Fibroblast of skin of right quadriceps (primary cell): ENCODE measurements at regions not wholly inside any gene's neighbourhood (a gene's known extent, or its start where the extent isn't known, plus 50 kb on each side); places are given as distances from the start of the nearest gene placed in this dataset.

ENCODE experiments used
- DNase-seq: peaks from one replicate; pipeline ENCODE4 v3.0.0-alpha.2; 2013

GRCh38 chr14:42145766-42146165 lies 539.1 kb downstream of the LRFN5 start:
- no peak for DNase-seq

GRCh38 chr14:42143114-42143513 lies 536.4 kb downstream of the LRFN5 start:
- DNase-seq, result no peak

GRCh38 chr14:42141328-42141727 lies 534.7 kb downstream of the LRFN5 start:
- no peak for DNase-seq

- peak; percentile 81 for DNase-seq
These were observed 534.2 kb downstream of the LRFN5 start for GRCh38 chr14:42140831-42141279.

GRCh38 chr14:42140001-42140400 lies 533.3 kb downstream of the LRFN5 start:
- DNase-seq, result peak; percentile 20

GRCh38 chr14:42138406-42138805 lies 531.7 kb downstream of the LRFN5 start:
- DNase-seq, result no peak

GRCh38 chr14:42130815-42131214 lies 524.1 kb downstream of the LRFN5 start:
- no peak for DNase-seq

- DNase-seq, result no peak
These were observed 516.9 kb downstream of the LRFN5 start for GRCh38 chr14:42123526-42123925.

GRCh38 chr14:42113358-42114069 lies 506.8 kb downstream of the LRFN5 start:
- no peak for DNase-seq

- peak; percentile 65 for DNase-seq
These were observed 505.4 kb downstream of the LRFN5 start for GRCh38 chr14:42112108-42112507.

GRCh38 chr14:42111355-42111754 lies 504.7 kb downstream of the LRFN5 start:
- no peak for DNase-seq

- peak; percentile 59 for DNase-seq
These were observed 503.5 kb downstream of the LRFN5 start for GRCh38 chr14:42110167-42110566.

- no peak for DNase-seq
These were observed 488.5 kb downstream of the LRFN5 start for GRCh38 chr14:42095155-42095554.

GRCh38 chr14:42090122-42090521 lies 483.4 kb downstream of the LRFN5 start:
- peak; percentile 25 for DNase-seq

- no peak for DNase-seq
These were observed 473.2 kb downstream of the LRFN5 start for GRCh38 chr14:42079911-42080310.

- no peak for DNase-seq
These were observed 471.7 kb downstream of the LRFN5 start for GRCh38 chr14:42078345-42078744.

- DNase-seq, result peak; percentile 42
These were observed 463.4 kb downstream of the LRFN5 start for GRCh38 chr14:42070031-42070430.

GRCh38 chr14:42057111-42057510 lies 450.4 kb downstream of the LRFN5 start:
- peak; percentile 28 for DNase-seq

- DNase-seq, result peak; percentile 32
These were observed 440.9 kb downstream of the LRFN5 start for GRCh38 chr14:42047421-42048055.

- peak; percentile 69 for DNase-seq
These were observed 438.7 kb downstream of the LRFN5 start for GRCh38 chr14:42045383-42045782.

GRCh38 chr14:42028607-42029006 lies 421.9 kb downstream of the LRFN5 start:
- DNase-seq, result no peak

- DNase-seq, result no peak
These were observed 420.6 kb downstream of the LRFN5 start for GRCh38 chr14:42027271-42027670.

GRCh38 chr14:42023452-42023851 lies 416.8 kb downstream of the LRFN5 start:
- DNase-seq, result no peak

GRCh38 chr14:42014301-42014700 lies 407.6 kb downstream of the LRFN5 start:
- no peak for DNase-seq

GRCh38 chr14:42013559-42013958 lies 406.9 kb downstream of the LRFN5 start:
- DNase-seq, result peak; percentile 28
